ENCODE measurements at regions not wholly inside any gene's neighbourhood (a gene's known extent, or its start where the extent isn't known, plus 50 kb on each side); places are given as distances from the start of the nearest gene placed in this dataset.

GRCh38 chrX:80174925-80175574 is 160.5 kb downstream of the TBX22 start:
- Histone ChIP-seq H2AFZ (ENCODE audit: low read depth, low read length) (no peak overlapping the region), H3K9me1 (replicated peaks; ENCODE audit: control insufficient read depth, extremely low read depth, insufficient read depth, low read length) (no peaks in the 10 kb centered on the region), H3K9me3 (replicated peaks; ENCODE audit: control insufficient read depth, insufficient read depth, low read length) (no peaks in the 10 kb centered on the region), H3K4me1 (ENCODE audit: control insufficient read depth, extremely low read depth, insufficient read depth, low read length) (no peaks in the 10 kb centered on the region), H3K9ac (replicated peaks; ENCODE audit: extremely low read depth, insufficient read depth, low read length) (no peak overlapping the region), H3K4me3 (replicated peaks in 1 of 3; ENCODE audit: insufficient read depth in 1 of 3, low read depth in 1 of 3, low read length in 3 of 3) (no peak overlapping the region), H3K27ac (ENCODE audit: insufficient read depth, low read depth, low read length) (no peak overlapping the region), H3K36me3 (ENCODE audit: control insufficient read depth in 2 of 2, extremely low read depth in 1 of 2, insufficient read depth in 2 of 2, low read length in 2 of 2) (no peaks in the 10 kb centered on the region), H4K20me1 (replicated peaks; ENCODE audit: control insufficient read depth, extremely low read depth, insufficient read depth, low read length) (no peaks in the 10 kb centered on the region), H3K27me3 (ENCODE audit: control insufficient read depth in 2 of 2, insufficient read depth in 2 of 2, low read length in 2 of 2) (no peaks in the 10 kb centered on the region), H3K79me2 (ENCODE audit: control insufficient read depth, insufficient read depth, low read length) (no peaks in the 10 kb centered on the region), H3K4me2 (ENCODE audit: insufficient read depth, low read length) (no peak overlapping the region)
- ChIA-PET POLR2A (no interaction called here), CTCF (no interaction called here)
- FAIRE-seq (no peak), DNase-seq (ENCODE audit: low read depth, low spot score) (no peak)
- intact Hi-C loops (cut with micrococcal nuclease) (no loop called here), dilution Hi-C loops (cut with MboI; ENCODE audit: extremely low pct_ligation_motif_present, low sequenced_read_pairs) (no loop called here)
- TF ChIP-seq POLR2A (IDR thresholded peaks at IDR 0.05; ENCODE audit: low read depth, low read length) (no peak), MAX (IDR thresholded peaks at IDR 0.05; ENCODE audit: insufficient read depth, insufficient read length) (no peak), JUN (IDR thresholded peaks at IDR 0.05; ENCODE audit: borderline replicate concordance, insufficient read depth, insufficient read length, low read depth) (no peak), EZH2 (IDR thresholded peaks at IDR 0.05; ENCODE audit: borderline replicate concordance, low read depth, low read length, severe bottlenecking) (no peak), POLR2AphosphoS5 (IDR thresholded peaks at IDR 0.05; ENCODE audit: insufficient read depth, low read depth, low read length) (no peak), FOS (IDR thresholded peaks at IDR 0.05; ENCODE audit: borderline replicate concordance, insufficient read depth, low read length) (no peak), CTCF (IDR thresholded peaks at IDR 0.05; ENCODE audit: extremely low read depth in 1 of 2, insufficient read depth in 1 of 2, low read depth in 1 of 2, low read length in 2 of 2) (no peak), GATA2 (IDR thresholded peaks at IDR 0.05; ENCODE audit: insufficient read depth, insufficient read length, low read depth, low read length) (no peak), MYC (IDR thresholded peaks at IDR 0.05; ENCODE audit: low read depth, low read length) (no peak)
- BruUV-seq (replicated peaks): no TSS peak
